ENCODE measurements at regions not wholly inside any gene's neighbourhood (a gene's known extent, or its start where the extent isn't known, plus 50 kb on each side); places are given as distances from the start of the nearest gene placed in this dataset.

- Histone ChIP-seq H3K4me1 (no peaks in the 10 kb centered on the region), H3K27ac (no peak overlapping the region), H3K9me3 (no peaks in the 10 kb centered on the region), H3K27me3 (no peaks in the 10 kb centered on the region), H3K36me3 (no peaks in the 10 kb centered on the region), H3K4me3 (no peak overlapping the region)
- TF ChIP-seq POLR2AphosphoS5 (IDR thresholded peaks at IDR 0.05) (no peak), EP300 (IDR thresholded peaks at IDR 0.05) (no peak), POLR2A (IDR thresholded peaks at IDR 0.05) (no peak), CTCF (IDR thresholded peaks at IDR 0.05) (no peak)
- ATAC-seq: no peak
- WGBS, 2 donors (ENCODE audit: low coverage in 1 of 2): 11 to 45% methylated on average over 1 of the region's 1 CpG
Measured at GRCh38 chr5:35488055-35488454, 129.6 kb upstream of the SPEF2 start.

GRCh38 chr5:35487233-35488025 lies 130.2 kb upstream of the SPEF2 start:
- H3K36me3 ChIP-seq: no peaks in the 10 kb centered on the region
- 31 to 43% methylated on average over 5 of the region's 5 CpGs for WGBS, 2 donors (ENCODE audit: low coverage in 1 of 2)
- no peak overlapping the region for H3K27ac ChIP-seq
- TF ChIP-seq EP300 (IDR thresholded peaks at IDR 0.05) (no peak), POLR2A (IDR thresholded peaks at IDR 0.05) (no peak), CTCF (IDR thresholded peaks at IDR 0.05) (no peak), POLR2AphosphoS5 (IDR thresholded peaks at IDR 0.05) (no peak)
- no peaks in the 10 kb centered on the region for H3K27me3 ChIP-seq
- H3K4me1 ChIP-seq: no peaks in the 10 kb centered on the region
- ATAC-seq: no peak
- H3K4me3 ChIP-seq: no peak overlapping the region
- H3K9me3 ChIP-seq: no peaks in the 10 kb centered on the region

GRCh38 chr5:35485487-35485886 lies 132.2 kb upstream of the SPEF2 start:
- no peak for ATAC-seq
- no peaks in the 10 kb centered on the region for H3K36me3 ChIP-seq
- H3K27ac ChIP-seq: no peak overlapping the region
- no peaks in the 10 kb centered on the region for H3K9me3 ChIP-seq
- TF ChIP-seq POLR2A (IDR thresholded peaks at IDR 0.05) (no peak), CTCF (IDR thresholded peaks at IDR 0.05) (no peak), POLR2AphosphoS5 (IDR thresholded peaks at IDR 0.05) (no peak), EP300 (IDR thresholded peaks at IDR 0.05) (no peak)
- no peaks in the 10 kb centered on the region for H3K27me3 ChIP-seq
- no peak overlapping the region for H3K4me3 ChIP-seq
- no peaks in the 10 kb centered on the region for H3K4me1 ChIP-seq

GRCh38 chr5:35484241-35484640 lies 133.4 kb upstream of the SPEF2 start:
- H3K9me3 ChIP-seq: no peaks in the 10 kb centered on the region
- H3K27ac ChIP-seq: no peak overlapping the region
- no peak overlapping the region for H3K4me3 ChIP-seq
- H3K36me3 ChIP-seq: no peaks in the 10 kb centered on the region
- TF ChIP-seq POLR2A (IDR thresholded peaks at IDR 0.05): no peak
- no peak for TF ChIP-seq POLR2AphosphoS5 (IDR thresholded peaks at IDR 0.05)
- no peak for TF ChIP-seq CTCF (IDR thresholded peaks at IDR 0.05)
- no peak for TF ChIP-seq EP300 (IDR thresholded peaks at IDR 0.05)
- no peaks in the 10 kb centered on the region for H3K27me3 ChIP-seq
- ATAC-seq: no peak
- no peaks in the 10 kb centered on the region for H3K4me1 ChIP-seq

GRCh38 chr5:35483780-35484179 lies 133.9 kb upstream of the SPEF2 start:
- TF ChIP-seq POLR2AphosphoS5 (IDR thresholded peaks at IDR 0.05) (no peak), CTCF (IDR thresholded peaks at IDR 0.05) (no peak), EP300 (IDR thresholded peaks at IDR 0.05) (no peak), POLR2A (IDR thresholded peaks at IDR 0.05) (no peak)
- H3K27ac ChIP-seq: no peak overlapping the region
- H3K4me1 ChIP-seq: no peaks in the 10 kb centered on the region
- no peaks in the 10 kb centered on the region for H3K36me3 ChIP-seq
- 44 to 62% methylated on average over 2 of the region's 2 CpGs for WGBS, 2 donors (ENCODE audit: low coverage in 1 of 2)
- no peak overlapping the region for H3K4me3 ChIP-seq
- ATAC-seq: no peak
- H3K9me3 ChIP-seq: no peaks in the 10 kb centered on the region
- no peaks in the 10 kb centered on the region for H3K27me3 ChIP-seq
